Transverse colon (tissue), 4 donors: ENCODE measurements at regions not wholly inside any gene's neighbourhood (a gene's known extent, or its start where the extent isn't known, plus 50 kb on each side); places are given as distances from the start of the nearest gene placed in this dataset.

Source experiments
- CTCF ChIP-seq, 5 experiments: fragments of 200-600 bp in 3 of 5; fragments of 450-650 bp in 2 of 5; sonication (generic) in 3 of 5; IDR thresholded peaks; 1 replicate in 2 of 5; 2 replicates in 3 of 5; pipeline ENCODE4 v1.5.1; 2016 to 2017; ENCODE audit warnings: antibody characterized with exemption in 5 of 5, inconsistent platforms in 3 of 5, mild to moderate bottlenecking in 2 of 5, moderate library complexity in 1 of 5
- POLR2A ChIP-seq: fragments of 450-650 bp; IDR thresholded peaks from one replicate; pipeline ENCODE4 v1.6.1; 2016; ENCODE audit warnings: antibody characterized with exemption, mild to moderate bottlenecking, moderate library complexity
- POLR2AphosphoS5 ChIP-seq, 3 donors: sonication (generic); formaldehyde crosslinking; IDR thresholded peaks; one replicate each; pipeline ENCODE4 v1.6.1; 2016; ENCODE audit warnings: antibody characterized with exemption in 3 of 3

- no peak for TF ChIP-seq POLR2A
- no peak for TF ChIP-seq CTCF (IDR thresholded peaks at IDR 0.05)
- no peak for TF ChIP-seq POLR2AphosphoS5 (IDR thresholded peaks at IDR 0.05)
Measured at GRCh38 chr12:127362121-127362520, 904.8 kb upstream of the TMEM132C start.
